HG03442 (cell line): ENCODE measurements at regions not wholly inside any gene's neighbourhood (a gene's known extent, or its start where the extent isn't known, plus 50 kb on each side); places are given as distances from the start of the nearest gene placed in this dataset.
"Not testable (repeated sequence)": the region's sequence is repeated elsewhere in the genome, so short reads cannot be mapped to it uniquely, and the experiment has no call there.

Experiments used
- ATAC-seq: cut with Tn5 transposase; IDR thresholded peaks from one replicate; pipeline ENCODE4 v1.9.1; 2021; ENCODE audit warnings: mild to moderate bottlenecking, moderate library complexity; ENCODE audit not compliant: unreplicated experiment

DNA sequence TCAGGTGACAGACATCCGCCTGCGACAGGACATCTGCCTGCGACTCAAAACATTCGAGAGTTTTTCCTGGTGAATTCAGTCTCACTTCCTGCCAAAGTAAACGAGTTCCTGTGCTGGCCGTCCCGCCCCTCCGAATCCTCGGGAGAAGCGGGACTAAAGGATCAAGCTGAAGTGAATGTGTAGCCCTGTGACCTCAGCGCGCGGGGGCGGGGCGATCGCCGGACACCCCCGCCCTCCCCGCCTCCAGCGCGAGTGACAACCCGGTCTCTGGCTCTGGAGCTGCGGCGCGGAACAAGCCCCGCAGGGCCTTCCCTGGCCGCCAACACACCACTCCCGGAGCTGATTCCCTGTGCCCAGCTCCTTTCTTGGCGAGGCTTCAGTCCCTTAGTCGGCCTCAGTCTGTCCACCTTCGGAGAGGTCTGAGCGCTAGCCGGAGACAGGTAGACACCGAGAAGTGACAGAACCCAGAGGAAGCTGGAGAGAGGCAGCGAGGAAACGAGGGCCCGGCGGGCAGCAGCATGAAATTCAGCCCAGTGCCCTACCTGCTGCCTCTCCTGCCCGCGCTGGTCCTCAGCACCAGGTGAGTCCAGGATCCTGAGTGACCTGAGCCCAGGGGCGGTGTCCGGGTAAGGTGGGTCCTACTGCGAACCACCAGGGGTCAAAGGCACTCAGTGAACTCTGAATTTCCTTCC is 766.4 kb upstream of the LUZP2 start:
- ATAC-seq, result no peak

DNA sequence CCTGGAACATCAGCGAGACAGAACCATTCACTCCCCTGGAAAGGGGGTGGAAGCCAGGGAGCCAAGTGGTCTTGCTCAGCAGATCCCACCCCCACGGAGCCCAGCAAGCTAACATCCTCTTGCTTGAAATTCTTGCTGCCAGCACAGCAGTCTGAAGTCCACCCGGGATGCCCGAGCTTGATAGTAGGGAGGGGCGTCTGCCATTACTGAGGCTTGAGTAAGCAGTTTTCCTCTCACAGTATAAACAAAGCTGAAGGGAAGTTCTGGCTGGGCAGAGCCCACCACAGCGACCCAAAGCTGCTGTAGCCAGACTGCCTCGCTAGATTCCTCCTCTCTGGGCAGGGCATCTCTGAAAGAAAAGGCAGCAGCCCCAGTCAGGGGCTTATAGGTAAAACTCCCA is 764.8 kb upstream of the LUZP2 start:
- no peak for ATAC-seq

DNA sequence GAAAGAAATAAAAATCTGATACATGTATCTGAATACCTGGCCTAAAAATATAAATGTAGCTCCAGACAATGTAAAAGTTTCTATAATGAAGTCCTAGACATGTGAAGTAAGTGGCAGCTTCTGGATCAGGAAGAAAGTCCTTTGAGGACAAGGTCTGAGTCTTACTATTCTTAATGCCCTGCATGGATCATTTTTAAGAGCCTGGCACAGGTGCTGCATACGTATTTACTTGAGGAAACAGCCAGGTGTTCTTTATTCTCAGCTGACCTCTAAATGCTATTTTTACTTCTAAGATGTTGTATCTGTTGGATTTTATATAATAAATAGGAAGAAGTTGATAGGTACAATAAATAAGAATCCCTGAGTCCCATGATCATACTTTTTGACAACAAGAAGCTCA is 750.0 kb upstream of the LUZP2 start:
- no peak for ATAC-seq

DNA sequence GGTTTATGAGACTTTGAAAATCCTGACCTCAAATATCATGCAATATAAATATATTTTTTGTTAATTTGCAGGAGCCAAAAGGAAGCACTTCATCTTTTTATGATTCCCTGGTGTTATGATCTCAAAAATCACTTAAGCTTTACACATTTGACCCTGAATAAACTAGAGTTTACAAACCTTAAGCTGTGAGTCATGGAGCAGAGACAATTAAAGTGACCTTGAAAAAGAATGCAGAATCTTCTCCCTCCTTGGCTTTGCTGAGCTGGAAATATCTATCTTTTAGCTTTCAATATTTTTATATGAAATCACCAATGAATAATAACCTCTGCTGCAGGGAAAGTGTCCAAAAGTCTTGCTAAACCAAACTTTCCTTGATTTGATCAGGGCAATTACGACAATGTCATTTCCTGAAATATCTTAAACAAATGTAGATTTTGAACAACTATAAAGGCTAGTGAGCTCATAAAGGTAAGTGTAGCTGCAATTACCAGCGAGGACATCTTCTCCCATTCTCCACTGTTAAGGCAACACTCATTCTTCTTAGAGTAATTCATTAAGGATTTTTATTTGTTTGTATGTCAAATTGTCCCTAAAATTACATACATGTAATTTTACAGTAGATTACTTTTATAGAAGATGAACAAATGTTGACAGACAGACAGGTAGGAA is 747.0 kb upstream of the LUZP2 start:
- no peak for ATAC-seq

DNA sequence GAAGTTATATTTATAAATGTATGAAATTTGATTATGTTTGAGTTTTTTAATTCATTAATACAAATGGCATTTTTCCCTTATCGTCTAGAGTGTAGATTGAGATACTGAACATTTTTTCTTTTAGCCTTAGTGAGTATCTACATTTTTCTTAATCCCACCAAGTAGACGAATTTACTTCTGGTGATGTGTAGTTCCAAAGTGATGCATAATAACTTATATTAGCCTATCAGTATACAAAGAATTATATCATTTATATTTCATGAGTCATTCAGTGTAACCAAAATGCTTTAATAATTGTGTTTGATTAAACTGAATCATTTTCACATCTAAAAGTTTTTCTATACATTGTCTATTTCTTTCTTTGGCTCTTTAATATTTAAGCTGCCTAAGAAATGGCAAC is 745.6 kb upstream of the LUZP2 start:
- ATAC-seq, result no peak

DNA sequence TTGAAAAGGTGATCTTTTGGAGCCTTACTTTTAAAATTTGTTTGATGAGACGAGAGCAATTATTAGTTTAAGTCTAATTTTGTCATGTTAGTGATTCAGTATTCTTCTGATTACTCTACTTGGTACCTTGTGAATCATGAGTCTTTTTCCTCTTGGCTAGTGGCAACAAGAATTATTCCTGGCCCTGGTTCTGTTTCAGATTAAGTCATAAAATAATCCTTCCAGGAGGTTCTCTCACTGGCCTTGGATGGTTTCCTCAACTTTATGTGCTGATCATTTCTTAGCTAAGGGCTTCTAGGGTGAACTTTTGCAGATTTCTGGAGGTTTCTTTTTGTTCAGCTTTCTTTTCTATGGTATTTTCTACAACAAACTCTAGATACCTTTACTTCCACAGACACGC is 741.8 kb upstream of the LUZP2 start:
- ATAC-seq, result no peak

DNA sequence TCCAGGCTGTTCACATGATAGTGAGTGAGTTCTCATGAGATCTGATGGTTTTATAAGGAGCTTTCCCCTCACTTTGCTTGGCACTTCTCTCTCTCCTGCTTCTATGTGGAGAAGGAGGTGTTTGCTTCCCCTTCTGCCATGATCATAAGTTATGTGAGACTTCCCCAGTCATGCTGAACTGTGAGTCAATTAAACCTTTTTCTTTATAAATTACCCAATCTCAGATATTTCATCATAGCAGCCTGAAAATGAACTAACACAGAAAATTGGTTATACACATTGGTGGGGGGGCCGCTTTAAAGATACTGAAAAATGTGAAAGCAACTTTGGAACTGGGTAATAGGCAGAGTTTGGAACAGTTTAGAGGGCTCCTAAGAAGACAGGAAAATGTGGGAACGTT is 741.1 kb upstream of the LUZP2 start:
- no peak for ATAC-seq

DNA sequence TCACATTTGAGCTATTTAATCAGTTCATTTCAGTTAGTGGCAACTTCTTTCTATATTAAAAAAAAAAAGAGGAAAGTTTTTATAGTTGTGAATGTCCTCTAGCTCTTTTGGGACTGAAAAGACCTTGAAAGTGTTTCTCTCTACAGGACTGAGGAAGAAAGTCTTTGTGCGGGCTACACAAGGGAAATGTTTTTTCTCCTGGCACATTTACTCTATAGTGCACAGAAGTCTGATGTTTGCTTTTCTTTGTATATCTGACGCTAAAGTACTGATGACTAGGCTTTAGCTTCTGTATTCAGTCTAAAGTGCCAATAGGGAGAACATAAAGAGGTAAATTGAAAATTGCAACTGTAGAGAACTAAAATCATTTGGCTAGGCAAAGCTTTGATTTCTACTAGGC is 737.4 kb upstream of the LUZP2 start:
- no peak for ATAC-seq

DNA sequence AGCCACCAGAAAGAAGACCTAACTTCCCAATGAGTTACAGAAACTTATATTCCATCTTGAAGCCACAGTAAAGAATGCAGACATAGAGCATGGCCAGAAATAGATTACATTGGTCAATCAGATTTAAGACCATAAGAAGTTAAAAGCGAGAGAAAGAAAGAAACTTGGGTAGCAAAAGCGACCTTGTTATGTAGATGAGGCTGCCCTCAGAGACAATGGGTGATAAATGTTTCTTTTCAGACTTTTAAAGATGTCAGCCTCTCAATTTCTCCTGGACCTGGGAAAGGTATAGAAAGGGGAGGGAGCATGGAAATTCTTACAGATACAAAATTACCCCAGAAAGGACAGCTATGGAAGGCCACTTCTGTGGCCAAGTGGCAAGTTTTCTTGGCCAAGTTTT is 732.6 kb upstream of the LUZP2 start:
- ATAC-seq, result no peak

DNA sequence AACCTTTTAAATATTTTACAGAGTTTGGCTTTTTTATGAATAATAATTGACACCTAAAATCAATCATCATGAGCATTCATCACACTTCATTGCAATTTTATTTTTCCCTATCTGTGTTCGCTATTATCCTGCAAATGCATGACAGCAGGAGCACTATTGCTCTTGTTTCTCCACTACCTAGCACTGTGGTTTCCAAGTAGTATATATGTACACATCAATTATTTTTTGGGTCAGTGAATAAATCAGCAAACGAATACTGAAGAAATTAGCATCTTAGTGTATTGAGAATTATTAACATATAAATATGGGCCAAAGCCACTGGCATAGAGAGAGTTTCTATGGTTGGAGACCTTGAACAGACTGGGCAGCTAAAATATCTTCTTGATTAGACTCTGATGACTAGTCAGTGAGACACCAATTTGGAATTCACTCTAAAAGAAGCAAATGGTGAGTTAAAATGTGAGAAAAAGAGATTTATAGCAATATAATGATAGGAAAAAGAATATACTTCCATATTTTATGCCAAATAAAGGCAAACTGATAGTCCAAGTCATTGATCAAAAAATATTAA is 731.1 kb upstream of the LUZP2 start:
- ATAC-seq, result no peak

DNA sequence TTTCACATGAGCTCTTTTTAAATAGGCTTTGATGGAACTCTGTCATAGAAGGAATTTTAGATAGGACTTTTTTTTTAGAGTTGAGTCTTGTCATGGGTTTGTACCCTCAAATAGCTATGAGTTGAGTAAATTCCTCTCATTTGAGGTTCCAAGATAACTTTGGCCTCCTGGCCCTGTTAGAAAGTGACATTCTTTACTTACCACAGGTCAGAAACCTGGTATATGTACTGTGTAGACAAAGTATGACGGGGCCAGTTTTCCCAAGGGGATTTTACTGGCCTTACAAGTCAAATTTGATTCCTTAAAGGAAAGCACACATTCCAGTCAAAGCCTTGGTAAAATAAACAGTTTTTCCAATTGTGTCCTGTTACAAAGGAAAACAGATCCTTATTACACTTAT is 729.3 kb upstream of the LUZP2 start:
- ATAC-seq, result no peak

DNA sequence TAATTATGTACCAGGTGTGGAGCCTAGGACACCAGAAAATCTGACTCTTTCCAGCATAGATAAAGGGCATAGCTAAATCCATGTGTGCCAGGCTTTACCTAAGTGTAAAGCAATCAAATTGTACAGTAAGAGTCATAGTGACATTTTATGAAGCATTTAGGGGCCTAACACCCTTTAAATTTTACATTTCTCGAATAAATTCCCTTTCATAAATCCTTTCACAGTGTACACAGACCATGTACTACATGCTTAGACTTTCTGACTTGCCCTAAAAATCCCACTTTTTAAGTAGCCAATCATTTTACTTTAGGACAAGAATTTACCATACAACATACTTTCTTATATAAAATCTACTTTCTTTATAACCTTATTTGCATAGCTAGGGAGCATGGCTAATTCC is 727.6 kb upstream of the LUZP2 start:
- no peak for ATAC-seq

DNA sequence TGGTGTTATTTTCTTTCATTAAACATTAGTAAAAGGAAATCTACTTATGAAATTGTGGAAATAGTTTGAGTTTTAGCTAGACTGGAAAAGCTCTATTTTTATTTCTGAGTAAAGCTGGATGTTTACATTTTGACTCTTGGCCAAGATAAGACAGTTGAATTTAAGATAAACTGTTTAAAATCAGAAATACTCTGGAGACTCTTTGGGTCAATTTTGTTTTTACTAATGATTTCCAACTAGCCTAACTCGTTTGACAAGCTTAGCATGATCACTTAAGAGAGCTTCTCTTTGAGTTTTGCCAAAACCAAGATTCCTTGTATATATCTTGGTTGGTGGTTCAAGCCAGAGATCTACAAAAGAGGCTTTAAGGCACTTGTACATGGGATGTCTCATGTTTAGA is 724.8 kb upstream of the LUZP2 start:
- no peak for ATAC-seq

DNA sequence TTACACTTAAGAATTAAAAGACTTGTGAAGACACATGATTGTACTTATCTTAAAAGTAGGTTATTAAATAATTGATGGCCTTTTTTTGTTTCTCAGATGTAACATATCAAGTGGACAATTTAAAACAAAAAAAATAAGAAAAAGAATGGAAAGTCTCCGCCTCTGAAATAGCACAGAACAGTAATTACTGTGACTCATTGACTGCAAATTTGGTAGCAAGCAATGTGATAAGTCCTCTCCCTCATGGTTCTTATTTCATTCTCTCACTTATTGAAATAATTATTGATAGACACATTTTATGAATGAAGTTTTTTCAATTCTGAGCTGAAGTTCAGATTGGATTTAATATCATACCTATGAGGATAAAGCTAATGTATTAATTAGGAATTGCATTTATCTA is 717.9 kb upstream of the LUZP2 start:
- ATAC-seq, result no peak

DNA sequence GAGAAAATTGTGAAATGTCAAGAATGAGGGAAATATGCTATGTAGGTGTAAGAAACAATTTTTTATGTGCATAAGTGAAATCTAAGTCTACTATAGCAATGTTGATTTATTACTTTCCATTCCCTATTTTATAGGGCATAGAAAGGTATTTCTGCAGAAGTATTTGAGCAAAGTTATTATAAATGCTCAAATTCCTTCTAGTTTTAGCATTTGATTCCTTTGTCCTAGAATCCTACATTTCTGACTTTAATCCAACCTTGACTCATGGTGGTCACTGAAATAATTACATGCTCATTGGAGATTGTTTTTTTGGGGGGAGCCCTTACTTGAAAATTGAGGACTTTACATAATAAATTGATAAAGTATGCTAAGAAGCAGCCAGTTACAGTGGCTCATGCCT is 716.6 kb upstream of the LUZP2 start:
- no peak for ATAC-seq

DNA sequence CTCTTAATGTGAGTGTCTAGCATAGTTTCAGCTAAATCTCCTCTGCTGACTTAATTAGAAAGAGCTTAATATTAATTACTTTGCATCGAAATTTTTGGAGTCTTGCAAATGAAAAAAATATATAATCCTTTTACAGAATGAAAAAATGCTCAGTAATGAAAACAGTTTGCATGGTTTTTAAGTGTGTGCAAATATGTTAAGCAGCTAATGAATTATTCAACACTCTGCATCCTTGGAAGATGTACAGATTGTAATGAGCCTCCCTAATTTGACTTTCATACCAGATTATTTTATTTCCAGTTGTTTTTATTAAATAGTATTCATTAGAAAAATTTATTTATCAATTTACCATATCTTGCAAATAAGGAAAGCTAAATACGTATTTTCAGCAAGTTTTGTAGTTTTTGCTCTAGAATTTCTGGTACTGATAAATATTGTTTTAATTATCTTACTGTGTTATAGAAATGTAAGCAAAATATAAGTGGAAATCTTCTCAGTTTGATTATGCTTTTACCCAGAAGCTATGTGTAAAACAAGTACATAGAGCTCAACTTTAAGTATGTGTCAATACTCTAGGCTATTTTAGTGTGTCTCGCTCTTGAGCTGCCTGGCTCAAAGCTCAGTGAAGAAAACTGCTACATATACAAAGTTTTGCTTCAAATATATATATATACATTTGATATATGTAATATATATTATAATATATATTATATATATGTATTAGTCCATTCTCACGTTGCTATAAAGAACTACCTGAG is 714.9 kb upstream of the LUZP2 start:
- no peak for ATAC-seq

DNA sequence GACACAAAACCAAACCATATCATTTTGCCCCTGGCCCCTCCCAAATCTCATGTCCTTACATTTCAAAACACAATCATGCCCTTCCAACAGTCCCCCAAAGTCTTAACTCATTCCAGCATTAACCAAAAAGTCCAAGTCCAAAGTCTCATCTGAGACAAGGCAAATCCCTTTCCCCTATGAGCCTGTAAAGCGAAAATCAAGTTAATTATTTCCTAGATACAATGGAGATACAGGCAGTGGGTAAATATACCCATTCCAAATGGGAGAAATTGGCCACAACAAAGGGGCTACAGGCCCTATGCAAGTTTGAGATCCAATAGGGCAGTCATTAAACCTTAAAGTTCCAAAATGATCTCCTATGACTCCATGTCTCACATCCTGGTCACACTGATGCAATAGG is 709.9 kb upstream of the LUZP2 start:
- ATAC-seq, result not testable (repeated sequence)

DNA sequence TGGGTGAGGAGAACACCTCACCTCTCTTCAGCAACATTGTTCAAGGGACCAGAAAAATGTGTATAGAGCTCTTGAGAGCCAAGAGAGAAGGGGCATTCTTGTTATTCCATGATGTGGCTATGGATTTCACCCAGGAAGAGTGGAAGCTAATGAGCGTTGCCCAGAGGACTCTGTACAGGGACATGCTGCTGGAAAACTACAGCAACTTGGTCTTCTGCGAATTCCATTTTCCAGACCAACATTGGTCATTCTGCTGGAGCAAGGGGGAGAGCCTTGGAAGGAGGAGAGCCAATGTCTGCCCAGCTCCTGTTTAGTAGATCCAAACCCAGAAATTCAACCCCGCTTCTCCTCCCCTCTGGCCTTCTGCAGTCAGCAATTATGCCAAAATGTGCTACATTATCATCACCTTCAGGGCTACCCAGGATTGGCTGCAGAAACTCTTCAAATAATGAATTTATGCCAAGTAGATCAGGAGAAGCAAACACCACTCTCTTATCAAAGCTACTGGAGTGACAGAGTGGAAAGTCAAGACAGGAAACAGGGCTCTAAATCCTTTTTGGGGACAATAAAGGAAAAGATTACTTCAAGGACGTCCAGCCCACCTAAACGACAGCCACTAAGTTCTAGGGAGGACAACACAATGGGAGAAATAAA is 707.5 kb upstream of the LUZP2 start:
- no peak for ATAC-seq

DNA sequence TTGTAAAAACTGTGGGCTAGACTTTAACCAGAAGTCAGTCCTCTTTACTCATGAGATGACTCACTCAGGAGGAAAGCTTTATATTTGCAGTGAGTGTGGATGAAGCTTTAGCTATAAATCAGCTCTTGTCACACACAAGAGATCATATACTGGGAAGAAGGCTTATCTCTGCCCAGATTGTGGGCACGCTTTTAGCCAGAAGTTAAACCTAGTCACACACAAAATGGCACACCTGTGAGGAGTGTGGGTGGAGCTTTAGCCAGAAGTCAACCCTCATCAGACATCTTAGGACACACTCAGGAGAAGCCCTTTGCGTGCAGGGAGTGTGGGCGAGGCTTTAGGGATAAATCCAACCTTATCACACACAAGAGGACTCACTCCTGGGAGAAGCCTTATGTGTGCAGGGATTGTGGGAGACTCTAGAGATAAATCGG is 706.9 kb upstream of the LUZP2 start:
- no peak for ATAC-seq

DNA sequence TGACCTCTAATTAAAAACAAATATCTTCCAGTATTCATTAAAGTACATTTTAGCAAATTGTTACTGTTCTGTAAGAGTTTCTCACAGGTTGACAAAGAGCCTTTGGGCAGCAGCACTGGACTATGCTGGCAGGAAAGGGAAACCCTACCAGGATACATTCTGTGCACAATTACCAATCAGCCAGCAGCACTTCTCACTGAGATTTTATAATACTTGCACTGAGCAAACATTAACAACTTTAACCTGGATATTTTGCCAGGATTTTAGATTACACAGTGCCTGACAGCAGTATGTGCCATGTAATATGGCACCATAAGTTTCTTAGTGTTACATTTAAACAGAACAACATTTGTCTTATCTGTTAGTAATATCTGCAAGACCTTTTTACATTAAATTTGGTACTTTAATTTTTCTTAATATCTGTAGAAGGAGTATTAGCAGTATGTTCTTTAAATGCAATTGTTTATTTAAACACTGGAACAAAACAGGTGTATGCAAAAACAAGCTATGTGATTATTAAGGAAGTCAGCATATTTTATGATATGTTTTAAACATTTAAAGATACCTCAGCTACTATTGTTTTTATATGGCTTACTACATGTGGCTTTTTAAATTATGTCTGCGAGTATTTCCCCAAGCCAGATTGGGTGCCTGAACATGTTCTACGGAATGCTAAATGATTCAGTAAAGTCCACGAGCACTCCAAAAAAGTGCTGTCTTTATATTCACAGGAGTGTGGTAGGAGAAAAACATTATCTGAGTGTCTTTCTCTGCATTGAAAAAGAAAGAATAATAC is 699.0 kb upstream of the LUZP2 start:
- ATAC-seq, result no peak

DNA sequence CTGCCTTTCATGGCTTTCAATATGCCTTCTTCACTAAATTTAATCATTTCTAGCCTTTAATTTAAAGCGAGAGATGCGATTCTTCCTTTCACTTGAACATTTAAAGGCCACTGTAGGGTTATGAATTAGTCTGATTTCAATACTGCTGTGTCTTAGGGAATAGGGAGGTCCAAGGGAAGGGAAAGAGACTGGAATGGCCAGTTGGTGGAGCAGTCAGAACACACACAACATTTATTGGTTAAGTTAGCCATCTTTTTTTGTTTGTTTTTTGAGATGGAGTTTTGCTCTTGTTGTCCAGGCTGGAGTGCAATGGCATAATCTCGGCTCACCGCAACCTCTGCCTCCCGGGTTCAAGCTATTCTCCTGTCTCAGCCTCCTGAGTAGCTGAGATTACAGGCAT is 662.5 kb upstream of the LUZP2 start:
- ATAC-seq, result not testable (repeated sequence)
